Right atrium auricular region (tissue), 2 donors: ENCODE measurements at regions not wholly inside any gene's neighbourhood (a gene's known extent, or its start where the extent isn't known, plus 50 kb on each side); places are given as distances from the start of the nearest gene placed in this dataset.

Source experiments
- DNase-seq: peaks from one replicate; pipeline ENCODE4 v3.0.0-alpha.2; 2019; ENCODE audit warnings: low spot score
- H3K27ac ChIP-seq, 2 donors: fragments of 200-600 bp; sonication (generic); 1 replicate in 1 of 2; 2 replicates in 1 of 2; pipeline ENCODE4 v1.5.1; 2016 to 2019
- H3K27me3 ChIP-seq, 2 donors: fragments of 200-600 bp; sonication (generic); one replicate each; pipeline versions ENCODE4 v1.5.1 to v1.6.0; 2017 to 2019
- H3K36me3 ChIP-seq: fragments of 200-600 bp; sonication (generic); one replicate; pipeline ENCODE4 v1.5.1; 2016
- H3K4me1 ChIP-seq, 2 donors: fragments of 200-600 bp; sonication (generic); one replicate each; pipeline versions ENCODE4 v1.5.1 to v1.6.0; 2017 to 2019
- H3K4me3 ChIP-seq, 2 donors: fragments of 200-600 bp; sonication (generic); 1 replicate in 1 of 2; 2 replicates in 1 of 2; pipeline ENCODE4 v1.5.1; 2017 to 2019; ENCODE audit warnings: mild to moderate bottlenecking in 1 of 2, moderate library complexity in 1 of 2
- H3K9me3 ChIP-seq, 2 donors: fragments of 200-600 bp; sonication (generic); one replicate each; pipeline ENCODE4 v1.5.1; 2019
- TF ChIP-seq, protein P1 (sequence below), 2 donors: fragments of 200-600 bp; sonication (generic); IDR thresholded peaks; one replicate each; pipeline ENCODE4 v1.5.1; 2019; ENCODE audit warnings: antibody characterized with exemption in 2 of 2

DNA sequence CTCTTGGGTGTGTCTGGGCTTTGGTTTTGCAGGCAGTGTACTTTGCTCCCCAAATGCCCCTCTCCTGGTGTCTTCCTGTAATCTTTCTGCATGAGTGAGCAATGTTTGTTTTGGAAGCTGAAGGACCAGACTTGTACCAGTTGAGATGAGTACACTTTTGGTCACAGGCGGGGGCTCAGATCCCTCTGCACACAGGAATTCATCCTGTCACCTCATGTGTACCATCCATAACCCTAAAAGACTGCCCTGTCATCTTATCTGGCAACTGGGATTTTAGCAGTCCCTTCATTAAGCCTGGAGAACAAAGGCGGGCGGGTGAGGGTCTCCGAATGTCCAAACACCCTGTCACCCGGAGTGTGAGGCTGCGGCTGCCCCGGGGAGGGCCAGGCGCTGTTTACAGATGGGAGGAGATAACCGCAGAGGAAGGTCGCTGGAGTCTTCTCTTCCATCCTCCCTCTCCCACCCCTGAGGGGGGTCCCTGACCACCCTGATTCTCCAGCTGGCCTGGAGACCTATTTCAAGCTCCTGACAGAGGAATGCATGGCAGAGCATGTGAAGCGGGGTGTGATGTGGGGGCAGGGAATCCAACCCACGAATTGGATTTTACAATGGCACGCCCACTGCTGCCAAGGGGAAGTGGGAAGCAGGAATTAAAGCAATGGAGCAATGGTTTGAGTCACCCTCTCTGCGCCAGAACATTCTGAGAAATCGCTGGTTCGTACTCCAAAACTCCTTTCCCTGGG lies 158.2 kb upstream of the MYCN start:
- DNase-seq, result no peak
- H3K4me3 ChIP-seq, result no peak overlapping the region

DNA sequence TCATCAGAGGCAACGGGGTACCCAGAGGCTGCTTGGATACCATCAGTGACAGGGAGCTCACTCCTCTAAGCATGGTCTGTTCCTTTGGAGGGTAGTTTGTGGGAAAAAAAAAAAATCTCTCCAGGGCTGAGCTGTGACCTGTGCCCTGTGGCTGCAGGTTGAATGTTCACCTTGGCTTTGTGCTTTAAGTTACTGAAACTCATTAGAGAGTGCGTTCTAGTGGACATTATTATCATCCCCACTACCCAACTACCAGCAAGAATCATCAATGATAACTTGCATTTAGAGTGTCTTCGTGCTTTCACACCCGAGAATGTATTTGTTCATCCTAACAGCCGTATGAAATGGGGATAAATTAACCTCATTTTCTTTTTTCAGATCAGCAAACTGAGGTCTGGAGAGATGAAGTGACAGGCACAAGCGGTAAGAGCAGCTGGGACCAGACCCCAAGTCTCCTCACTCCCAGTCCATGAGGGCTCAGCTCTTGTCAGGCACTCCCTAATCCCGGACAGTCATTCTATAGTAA lies 157.5 kb upstream of the MYCN start:
- DNase-seq, result no peak
- H3K27me3 ChIP-seq, result no peaks in the 10 kb centered on the region
- no peaks in the 10 kb centered on the region for H3K4me1 ChIP-seq
- TF ChIP-seq, protein P1, sequence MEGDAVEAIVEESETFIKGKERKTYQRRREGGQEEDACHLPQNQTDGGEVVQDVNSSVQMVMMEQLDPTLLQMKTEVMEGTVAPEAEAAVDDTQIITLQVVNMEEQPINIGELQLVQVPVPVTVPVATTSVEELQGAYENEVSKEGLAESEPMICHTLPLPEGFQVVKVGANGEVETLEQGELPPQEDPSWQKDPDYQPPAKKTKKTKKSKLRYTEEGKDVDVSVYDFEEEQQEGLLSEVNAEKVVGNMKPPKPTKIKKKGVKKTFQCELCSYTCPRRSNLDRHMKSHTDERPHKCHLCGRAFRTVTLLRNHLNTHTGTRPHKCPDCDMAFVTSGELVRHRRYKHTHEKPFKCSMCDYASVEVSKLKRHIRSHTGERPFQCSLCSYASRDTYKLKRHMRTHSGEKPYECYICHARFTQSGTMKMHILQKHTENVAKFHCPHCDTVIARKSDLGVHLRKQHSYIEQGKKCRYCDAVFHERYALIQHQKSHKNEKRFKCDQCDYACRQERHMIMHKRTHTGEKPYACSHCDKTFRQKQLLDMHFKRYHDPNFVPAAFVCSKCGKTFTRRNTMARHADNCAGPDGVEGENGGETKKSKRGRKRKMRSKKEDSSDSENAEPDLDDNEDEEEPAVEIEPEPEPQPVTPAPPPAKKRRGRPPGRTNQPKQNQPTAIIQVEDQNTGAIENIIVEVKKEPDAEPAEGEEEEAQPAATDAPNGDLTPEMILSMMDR (IDR thresholded peaks at IDR 0.05), result no peak
- H3K4me3 ChIP-seq, result no peak overlapping the region
- H3K36me3 ChIP-seq, result no peaks in the 10 kb centered on the region
- no peak overlapping the region for H3K27ac ChIP-seq
- no peaks in the 10 kb centered on the region for H3K9me3 ChIP-seq

More for the DNA sequence above, 158.2 kb upstream of the MYCN start:
- Histone ChIP-seq H3K9me3 (no peaks in the 10 kb centered on the region), H3K27me3 (no peaks in the 10 kb centered on the region), H3K27ac (no peak overlapping the region), H3K4me1 (no peaks in the 10 kb centered on the region), H3K36me3 (no peaks in the 10 kb centered on the region)
- TF ChIP-seq, protein P1 (IDR thresholded peaks at IDR 0.05), result no peak

DNA sequence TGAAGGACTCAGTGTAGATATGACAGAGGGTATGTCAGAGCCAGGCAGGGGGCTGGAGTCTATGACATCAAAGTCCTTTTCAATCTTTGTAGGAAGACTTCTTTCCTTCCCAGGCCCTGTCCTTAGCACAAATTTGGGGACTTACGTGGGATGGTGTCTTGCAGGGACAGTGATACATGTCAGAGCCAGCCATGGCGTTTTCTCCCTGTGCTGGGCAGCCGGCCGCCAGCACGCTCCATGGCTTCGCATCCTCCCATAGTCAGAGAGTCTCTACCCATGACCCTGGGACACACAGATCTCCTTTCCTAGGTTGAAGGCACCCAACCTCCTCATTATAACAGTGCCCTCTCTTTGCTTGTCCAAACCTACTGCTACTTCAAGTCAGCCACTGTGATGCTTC lies 156.9 kb upstream of the MYCN start:
- Histone ChIP-seq H3K36me3 (no peaks in the 10 kb centered on the region), H3K27ac (no peak overlapping the region), H3K4me1 (peaks cover 0 to 3% of the 10 kb centered on the region in 2 donors), H3K4me3 (no peak overlapping the region), H3K9me3 (no peaks in the 10 kb centered on the region), H3K27me3 (no peaks in the 10 kb centered on the region)
- no peak for DNase-seq
- TF ChIP-seq, protein P1 (IDR thresholded peaks at IDR 0.05), result no peak

DNA sequence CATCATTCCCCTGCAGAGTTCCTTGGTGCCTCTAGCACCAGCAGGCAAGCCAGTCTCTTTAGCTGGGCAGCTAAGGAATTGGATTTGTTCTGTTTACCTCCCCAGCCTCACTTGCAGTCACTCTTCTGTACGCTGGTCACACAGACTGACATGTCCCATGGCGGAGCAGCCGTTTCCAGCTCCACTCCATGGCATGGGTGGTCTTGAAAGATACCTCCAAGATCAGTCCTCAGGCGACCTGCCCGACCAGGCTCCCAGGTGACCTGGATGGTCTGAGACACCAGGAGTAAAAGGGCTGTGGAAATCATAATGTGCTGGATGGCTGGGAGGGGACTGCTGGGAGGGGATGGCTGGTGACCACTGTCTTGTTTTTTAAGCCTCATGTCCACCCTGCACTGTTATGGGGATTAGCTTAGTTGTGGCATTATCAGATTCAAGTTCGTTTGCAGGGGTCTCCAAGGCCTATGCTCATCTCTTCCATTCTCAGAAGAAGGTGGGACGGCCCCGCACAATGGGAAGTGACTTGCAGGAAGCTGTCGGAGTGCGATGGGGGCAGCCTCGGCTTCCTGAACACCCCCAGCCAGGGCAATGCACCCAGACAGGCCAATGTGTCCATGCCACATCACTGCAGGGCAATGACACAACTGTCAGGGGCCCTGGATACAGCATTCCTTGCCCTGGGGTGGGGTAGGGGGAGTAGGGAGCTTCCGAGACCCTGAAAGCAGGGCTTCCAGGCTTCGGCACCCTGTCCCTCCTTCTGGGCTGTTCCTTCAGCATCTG lies 156.1 kb upstream of the MYCN start:
- no peak overlapping the region for H3K4me3 ChIP-seq
- peaks cover 0 to 7% of the 10 kb centered on the region in 2 donors for H3K4me1 ChIP-seq
- TF ChIP-seq, protein P1 (IDR thresholded peaks at IDR 0.05), result no peak
- H3K27me3 ChIP-seq, result no peaks in the 10 kb centered on the region
- no peak overlapping the region for H3K27ac ChIP-seq
- no peaks in the 10 kb centered on the region for H3K36me3 ChIP-seq
- DNase-seq, result no peak
- H3K9me3 ChIP-seq, result no peaks in the 10 kb centered on the region

DNA sequence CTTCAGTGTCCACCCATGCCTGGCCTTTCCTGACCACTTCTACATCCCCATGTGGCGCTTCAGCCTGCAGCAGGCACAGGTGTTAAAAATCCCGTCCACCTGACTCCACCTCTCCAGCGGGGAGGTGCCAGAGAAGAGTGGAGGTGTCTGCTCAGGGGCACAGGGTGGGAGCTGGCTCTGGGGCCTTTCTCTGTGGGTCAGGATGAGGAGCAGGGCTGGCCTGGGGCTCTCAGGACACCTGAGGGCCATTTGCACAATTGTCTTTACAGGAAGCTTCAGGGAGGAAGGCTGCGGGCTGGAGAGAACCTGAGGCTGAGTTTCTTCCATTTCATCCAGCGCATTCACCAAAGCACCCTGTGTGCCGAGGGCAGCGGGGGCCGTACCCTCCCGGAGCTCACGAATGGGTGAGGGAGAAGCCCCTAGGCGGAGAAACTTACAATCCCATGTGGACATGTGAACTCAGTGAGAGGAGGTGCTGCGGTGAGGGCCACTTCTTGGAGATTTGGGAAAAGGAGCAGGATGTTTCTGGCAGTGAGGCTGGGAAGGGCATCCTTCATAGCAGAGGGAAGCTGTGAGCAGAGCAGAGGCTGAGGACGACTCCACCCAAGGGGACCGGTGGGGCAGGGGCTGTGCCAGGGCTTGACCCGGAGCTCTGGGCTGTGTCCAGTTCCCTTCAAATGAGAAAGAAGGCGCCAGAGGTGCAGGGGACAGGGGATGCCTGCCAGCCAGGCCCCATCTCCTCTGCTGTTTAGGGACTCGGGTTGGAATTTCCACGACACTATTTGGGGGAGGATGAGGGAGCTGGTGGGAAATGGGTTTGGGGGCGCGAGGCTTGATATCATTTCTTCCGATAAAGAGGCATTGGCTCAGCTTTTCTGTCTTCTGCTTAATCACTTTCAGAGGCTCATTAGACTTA lies 155.2 kb upstream of the MYCN start:
- no peak overlapping the region for H3K4me3 ChIP-seq
- H3K36me3 ChIP-seq, result no peaks in the 10 kb centered on the region
- H3K27me3 ChIP-seq, result no peaks in the 10 kb centered on the region
- H3K4me1 ChIP-seq, result peaks cover 0 to 7% of the 10 kb centered on the region in 2 donors
- TF ChIP-seq, protein P1 (IDR thresholded peaks at IDR 0.05), result no peak
- no peaks in the 10 kb centered on the region for H3K9me3 ChIP-seq
- no peak for DNase-seq
- no peak overlapping the region for H3K27ac ChIP-seq
